ENCODE measurements at regions not wholly inside any gene's neighbourhood (a gene's known extent, or its start where the extent isn't known, plus 50 kb on each side); places are given as distances from the start of the nearest gene placed in this dataset.

- TF ChIP-seq CTCF (IDR thresholded peaks at IDR 0.05) (no peak), JUNB (IDR thresholded peaks at IDR 0.05) (no peak)
These were observed 51.5 kb upstream of the ATP5PO start for GRCh38 chr21:33967086-33967571.
